PC-9 (cell line): ENCODE measurements at regions not wholly inside any gene's neighbourhood (a gene's known extent, or its start where the extent isn't known, plus 50 kb on each side); places are given as distances from the start of the nearest gene placed in this dataset.

Source experiments
- BruUV-seq: library from RNA; stranded (reverse); fragments of 400-500 nt; replicated peaks from 2 replicates; lab custom pipeline; 2021; lab: Mats Ljungman, UMichigan
- CTCF ChIA-PET: fragments of 300-600 bp; sonication (Branson Sonifier 250); formaldehyde crosslinking; loops from one replicate; lab custom pipeline; 2022; ENCODE audit warnings: antibody characterized with exemption; lab: Charles Lee
- POLR2A ChIA-PET: fragments of 300-600 bp; sonication (Branson Sonifier 250); formaldehyde crosslinking; loops from one replicate; lab custom pipeline; 2022; ENCODE audit warnings: antibody characterized with exemption; ENCODE audit not compliant: unreplicated experiment; lab: Charles Lee
- DNase-seq, 2 experiments: peaks; one replicate each; pipeline versions ENCODE4 v3.0.0 to v3.0.0-alpha.2; 2015 to 2022; ENCODE audit warnings: mixed read lengths in 1 of 2
- H2AFZ ChIP-seq: fragments of 200-600 bp; sonication (generic); 2 replicates; pipeline ENCODE4 v1.8.1; 2017; ENCODE audit warnings: antibody characterized with exemption
- H3F3A ChIP-seq: fragments of 200-600 bp; sonication (generic); 2 replicates; pipeline ENCODE4 v1.8.1; 2017; ENCODE audit warnings: antibody characterized with exemption, mild to moderate bottlenecking, low read depth; ENCODE audit not compliant: insufficient read depth
- H3K27ac ChIP-seq: fragments of 200-600 bp; sonication (generic); 2 replicates; pipeline ENCODE4 v1.6.1; 2016; ENCODE audit warnings: mixed run types
- H3K27me3 ChIP-seq: fragments of 200-600 bp; sonication (generic); 2 replicates; pipeline ENCODE4 v1.6.1; 2016; ENCODE audit warnings: low read depth, mixed run types; ENCODE audit not compliant: insufficient read depth
- H3K36me3 ChIP-seq: fragments of 200-600 bp; sonication (generic); 2 replicates; pipeline ENCODE4 v1.6.1; 2016; ENCODE audit warnings: low read depth, mixed run types
- H3K4me1 ChIP-seq: fragments of 200-600 bp; sonication (generic); replicated peaks from 2 replicates; pipeline ENCODE4 v1.6.1; 2016; ENCODE audit warnings: mixed run types; ENCODE audit not compliant: insufficient read depth
- H3K4me2 ChIP-seq: fragments of 200-600 bp; sonication (generic); 2 replicates; pipeline ENCODE4 v1.6.1; 2017; ENCODE audit warnings: mixed run types
- H3K4me3 ChIP-seq: fragments of 200-600 bp; sonication (generic); 2 replicates; pipeline ENCODE4 v1.6.1; 2016; ENCODE audit warnings: mixed run types
- H3K79me2 ChIP-seq: fragments of 200-600 bp; sonication (generic); 2 replicates; pipeline ENCODE4 v1.6.1; 2017; ENCODE audit warnings: low read depth, mixed run types
- H3K9me2 ChIP-seq: fragments of 200-600 bp; sonication (generic); 2 replicates; pipeline ENCODE4 v1.8.1; 2017; ENCODE audit warnings: mild to moderate bottlenecking; ENCODE audit not compliant: insufficient read depth
- H3K9me3 ChIP-seq: fragments of 200-600 bp; sonication (generic); 2 replicates; pipeline ENCODE4 v1.8.1; 2016; ENCODE audit warnings: low read depth; ENCODE audit not compliant: insufficient read depth
- H4K20me1 ChIP-seq: fragments of 200-600 bp; sonication (generic); 2 replicates; pipeline ENCODE4 v1.8.1; 2017; ENCODE audit not compliant: insufficient read depth
- EZH2 ChIP-seq: fragments of 200-600 bp; sonication (generic); IDR thresholded peaks from 2 replicates; pipeline ENCODE4 v1.8.0; 2017; ENCODE audit warnings: antibody characterized with exemption, low read depth
- intact Hi-C: fragments of 100-400 bp; cut with micrococcal nuclease; formaldehyde crosslinking; loops from one replicate; pipeline ENCODE4 v1.10.0; 2022; ENCODE audit not compliant: unreplicated experiment
- TF ChIP-seq, protein P1 (sequence below): fragments of 200-600 bp; sonication (generic); conservative IDR thresholded peaks from 2 replicates; pipeline ENCODE4 v1.6.1; 2017; ENCODE audit warnings: mixed run types, antibody characterized with exemption, mild to moderate bottlenecking, moderate library complexity

GRCh38 chr11:115890500-115890899, 386.3 kb upstream of the CADM1 start:
- no peaks in the 10 kb centered on the region for H3K9me2 ChIP-seq
- H3K9me3 ChIP-seq, result no peaks in the 10 kb centered on the region
- no peaks in the 10 kb centered on the region for H3K79me2 ChIP-seq
- BruUV-seq, result no TSS peak
- ChIA-PET POLR2A (no interaction called here), CTCF (no interaction called here)
- intact Hi-C loops, result no loop called here
- H3K27me3 ChIP-seq, result peaks cover 11% of the 10 kb centered on the region; the same call in 1 of the 2 replicates
- no peaks in the 10 kb centered on the region for H4K20me1 ChIP-seq
- no peaks in the 10 kb centered on the region for H3F3A ChIP-seq
- TF ChIP-seq EZH2, result no peak
- TF ChIP-seq, protein P1, sequence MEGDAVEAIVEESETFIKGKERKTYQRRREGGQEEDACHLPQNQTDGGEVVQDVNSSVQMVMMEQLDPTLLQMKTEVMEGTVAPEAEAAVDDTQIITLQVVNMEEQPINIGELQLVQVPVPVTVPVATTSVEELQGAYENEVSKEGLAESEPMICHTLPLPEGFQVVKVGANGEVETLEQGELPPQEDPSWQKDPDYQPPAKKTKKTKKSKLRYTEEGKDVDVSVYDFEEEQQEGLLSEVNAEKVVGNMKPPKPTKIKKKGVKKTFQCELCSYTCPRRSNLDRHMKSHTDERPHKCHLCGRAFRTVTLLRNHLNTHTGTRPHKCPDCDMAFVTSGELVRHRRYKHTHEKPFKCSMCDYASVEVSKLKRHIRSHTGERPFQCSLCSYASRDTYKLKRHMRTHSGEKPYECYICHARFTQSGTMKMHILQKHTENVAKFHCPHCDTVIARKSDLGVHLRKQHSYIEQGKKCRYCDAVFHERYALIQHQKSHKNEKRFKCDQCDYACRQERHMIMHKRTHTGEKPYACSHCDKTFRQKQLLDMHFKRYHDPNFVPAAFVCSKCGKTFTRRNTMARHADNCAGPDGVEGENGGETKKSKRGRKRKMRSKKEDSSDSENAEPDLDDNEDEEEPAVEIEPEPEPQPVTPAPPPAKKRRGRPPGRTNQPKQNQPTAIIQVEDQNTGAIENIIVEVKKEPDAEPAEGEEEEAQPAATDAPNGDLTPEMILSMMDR, result no peak
- no peak overlapping the region for H2AFZ ChIP-seq
- H3K4me2 ChIP-seq, result no peak overlapping the region
- no peak for DNase-seq
- H3K4me3 ChIP-seq, result no peak overlapping the region
- H3K36me3 ChIP-seq, result no peaks in the 10 kb centered on the region
- no peaks in the 10 kb centered on the region for H3K4me1 ChIP-seq
- no peak overlapping the region for H3K27ac ChIP-seq

DNA sequence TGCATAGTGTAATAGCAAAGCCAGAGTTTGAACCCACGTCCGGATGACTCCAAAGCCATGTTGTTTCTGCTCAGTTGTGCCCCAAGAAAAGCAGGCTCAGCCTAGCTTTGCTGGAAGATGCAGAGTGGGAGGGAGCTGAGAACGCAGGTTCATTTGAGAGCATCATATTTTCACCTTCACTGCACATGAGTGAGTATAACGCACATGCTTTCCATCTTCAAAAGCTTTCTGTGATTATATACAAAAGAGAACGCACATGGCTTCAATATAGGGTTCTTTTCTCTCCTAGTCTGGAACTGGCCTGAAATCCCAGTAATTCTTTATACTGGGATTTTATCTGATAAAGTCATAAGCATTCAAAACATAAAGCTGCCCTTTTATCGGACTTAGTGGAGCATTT, 385.5 kb upstream of the CADM1 start:
- TF ChIP-seq EZH2, result no peak
- TF ChIP-seq, protein P1, result no peak
- no TSS peak for BruUV-seq
- Histone ChIP-seq H3K4me2 (no peak overlapping the region), H3K36me3 (no peaks in the 10 kb centered on the region), H2AFZ (no peak overlapping the region), H3K27ac (no peak overlapping the region), H3K27me3 (peaks cover 14% of the 10 kb centered on the region; the same call in 1 of the 2 replicates), H3K4me3 (no peak overlapping the region), H3K4me1 (no peaks in the 10 kb centered on the region), H3K79me2 (no peaks in the 10 kb centered on the region), H3K9me2 (no peaks in the 10 kb centered on the region), H3F3A (no peaks in the 10 kb centered on the region), H3K9me3 (no peaks in the 10 kb centered on the region), H4K20me1 (no peaks in the 10 kb centered on the region)
- CTCF ChIA-PET, result no interaction called here
- intact Hi-C loops, result no loop called here
- no peak for DNase-seq
- POLR2A ChIA-PET, result no interaction called here

DNA sequence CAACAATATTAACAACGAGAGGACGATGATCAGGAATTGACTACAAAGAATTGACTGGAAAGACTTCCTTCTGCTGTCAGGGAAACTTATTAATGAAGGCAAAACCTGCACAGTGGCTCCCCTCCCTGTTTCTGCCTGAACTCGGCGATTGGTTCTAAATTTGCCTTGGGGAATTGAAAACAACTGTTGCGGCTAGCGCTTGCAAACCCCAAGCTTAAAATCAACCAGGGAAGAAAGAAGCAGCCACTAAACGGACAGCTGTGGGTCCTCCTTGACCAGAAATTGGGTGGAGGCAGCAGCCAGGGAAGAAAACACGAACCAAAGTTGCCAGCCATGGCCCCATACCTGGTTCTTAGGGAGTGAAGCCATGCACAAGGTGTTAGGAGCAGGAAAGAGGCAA, 383.5 kb upstream of the CADM1 start:
- Histone ChIP-seq H3F3A (no peaks in the 10 kb centered on the region), H3K9me2 (no peaks in the 10 kb centered on the region), H4K20me1 (no peaks in the 10 kb centered on the region), H3K27me3 (peaks cover 19% of the 10 kb centered on the region; the same call in 1 of the 2 replicates), H3K27ac (no peak overlapping the region), H3K4me3 (no peak overlapping the region), H3K36me3 (no peaks in the 10 kb centered on the region), H3K79me2 (no peaks in the 10 kb centered on the region), H3K4me1 (no peaks in the 10 kb centered on the region), H3K9me3 (no peaks in the 10 kb centered on the region), H2AFZ (no peak overlapping the region), H3K4me2 (no peak overlapping the region)
- ChIA-PET POLR2A (no interaction called here), CTCF (no interaction called here)
- no peak for DNase-seq
- intact Hi-C loops, result no loop called here
- TF ChIP-seq EZH2, result no peak
- TF ChIP-seq, protein P1, result no peak
- BruUV-seq, result no TSS peak
